HG03571 (cell line): ENCODE measurements at regions not wholly inside any gene's neighbourhood (a gene's known extent, or its start where the extent isn't known, plus 50 kb on each side); places are given as distances from the start of the nearest gene placed in this dataset.

Experiments used
- ATAC-seq: cut with Tn5 transposase; IDR thresholded peaks from one replicate; pipeline ENCODE4 v1.9.1; 2021; ENCODE audit not compliant: unreplicated experiment

- ATAC-seq = no peak
Measured at GRCh38 chr1:110765640-110766335, 91.0 kb upstream of the KCNA3 start.

- no peak for ATAC-seq
Measured at GRCh38 chr1:110763149-110763548, 88.4 kb upstream of the KCNA3 start.

- no peak for ATAC-seq
Measured at GRCh38 chr1:110760321-110760720, 85.6 kb upstream of the KCNA3 start.

GRCh38 chr1:110756506-110756905 is 81.8 kb upstream of the KCNA3 start:
- no peak for ATAC-seq

GRCh38 chr1:110752941-110753725 is 78.4 kb upstream of the KCNA3 start:
- ATAC-seq = no peak

GRCh38 chr1:110750562-110750961 is 75.8 kb upstream of the KCNA3 start:
- no peak for ATAC-seq

- ATAC-seq = no peak
Measured at GRCh38 chr1:110749960-110750359, 75.2 kb upstream of the KCNA3 start.

GRCh38 chr1:110746644-110747259 is 72.0 kb upstream of the KCNA3 start:
- no peak for ATAC-seq

GRCh38 chr1:110743397-110743796 is 68.7 kb upstream of the KCNA3 start:
- ATAC-seq = no peak

- no peak for ATAC-seq
Measured at GRCh38 chr1:110736900-110737605, 62.3 kb upstream of the KCNA3 start.

GRCh38 chr1:110734133-110734680 is 59.5 kb upstream of the KCNA3 start:
- ATAC-seq = no peak

- no peak for ATAC-seq
Measured at GRCh38 chr1:110731529-110731928, 56.8 kb upstream of the KCNA3 start.

GRCh38 chr1:110728388-110729001 is 53.8 kb upstream of the KCNA3 start:
- no peak for ATAC-seq

- ATAC-seq = no peak
Measured at GRCh38 chr1:110727246-110727645, 52.5 kb upstream of the KCNA3 start.

GRCh38 chr1:110726755-110727154 is 52.0 kb upstream of the KCNA3 start:
- peak; percentile 76 for ATAC-seq
